Kidney (tissue), 13 donors: ENCODE measurements at regions not wholly inside any gene's neighbourhood (a gene's known extent, or its start where the extent isn't known, plus 50 kb on each side); places are given as distances from the start of the nearest gene placed in this dataset.

Experiments
- DNase-seq, 5 donors: peaks; one replicate each; pipeline ENCODE4 v3.0.0-alpha.2; 2013 to 2020
- FAIRE-seq: peaks from 2 replicates; lab custom pipeline; 2012; peaks lifted over from hg19 to GRCh38; lab: Jason Lieb, UNC
- H3K27ac ChIP-seq, 2 donors: one replicate each; pipeline ENCODE4 v1.7.0; 2013; ENCODE audit warnings: low read depth in 2 of 2, low read length in 2 of 2, inconsistent platforms in 1 of 2
- H3K27me3 ChIP-seq: one replicate; pipeline ENCODE4 v1.7.1; 2013; ENCODE audit warnings: low read length, inconsistent platforms; ENCODE audit not compliant: control insufficient read depth, insufficient read depth
- H3K36me3 ChIP-seq, 3 donors: one replicate each; pipeline versions ENCODE4 v1.7.0 to v1.7.1; 2013; ENCODE audit warnings: low read length in 3 of 3, control low read depth in 1 of 3, inconsistent platforms in 1 of 3; ENCODE audit not compliant: insufficient read depth in 3 of 3, control insufficient read depth in 2 of 3
- H3K4me1 ChIP-seq, 3 donors: one replicate each; pipeline versions ENCODE4 v1.7.0 to v1.7.1; 2013; ENCODE audit warnings: low read length in 3 of 3, inconsistent platforms in 1 of 3, low read depth in 1 of 3; ENCODE audit not compliant: control insufficient read depth in 2 of 3, insufficient read depth in 2 of 3
- H3K4me3 ChIP-seq, 3 donors: one replicate each; pipeline versions ENCODE4 v1.7.0 to v1.8.1; 2013; ENCODE audit warnings: low read length in 3 of 3, control low read depth in 1 of 3, inconsistent platforms in 1 of 3
- H3K9ac ChIP-seq, 3 donors: one replicate each; pipeline versions ENCODE4 v1.7.0 to v1.7.1; 2013; ENCODE audit warnings: low read length in 3 of 3, control low read depth in 1 of 3, inconsistent platforms in 1 of 3
- H3K9me3 ChIP-seq, 3 donors: one replicate each; pipeline versions ENCODE4 v1.7.0 to v1.7.1; 2013; ENCODE audit warnings: low read length in 3 of 3, control low read depth in 1 of 3, inconsistent platforms in 1 of 3; ENCODE audit not compliant: control insufficient read depth in 2 of 3, insufficient read depth in 1 of 3
- intact Hi-C: fragments of 100-400 bp; cut with DNase I; formaldehyde crosslinking; loops from one replicate; pipeline ENCODE4 v1.11.1; 2022
- TF ChIP-seq, protein P1 (sequence below): IDR thresholded peaks from 3 replicates; pipeline ENCODE4 v1.5.1; 2012; ENCODE audit warnings: mild to moderate bottlenecking, moderate library complexity, borderline replicate concordance; ENCODE audit not compliant: insufficient read depth; ENCODE audit errors: extremely low read depth
- donor health status: control.
- donor health status: control.
- donor health status: control.
- donor health status: control.
- donor health status: control.
- donor health status: DM: yes; HTN: yes; CAD: no.
- donor health status: Normal renal cell carcinoma (clear cell type).

DNA sequence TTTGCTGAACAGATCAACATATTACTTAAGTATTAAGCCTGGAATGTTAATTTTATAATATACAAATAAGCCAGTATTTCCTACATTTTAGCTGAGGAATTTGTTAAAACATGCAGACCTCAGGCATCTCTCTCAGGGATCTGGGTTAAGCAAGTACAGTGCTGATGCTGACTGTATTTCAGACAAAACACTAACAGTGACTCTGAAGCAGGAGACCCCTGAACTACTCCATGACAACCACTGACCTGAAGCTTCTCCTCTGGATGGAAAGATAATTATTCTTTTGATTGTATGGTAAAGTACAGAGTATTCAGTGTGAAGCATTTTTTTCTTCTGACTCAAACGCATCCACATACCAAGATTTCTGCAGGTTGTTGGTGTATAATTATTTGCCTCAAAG lies 680.8 kb downstream of the LIG4 start:
- no peaks in the 10 kb centered on the region for H3K36me3 ChIP-seq
- TF ChIP-seq, protein P1, sequence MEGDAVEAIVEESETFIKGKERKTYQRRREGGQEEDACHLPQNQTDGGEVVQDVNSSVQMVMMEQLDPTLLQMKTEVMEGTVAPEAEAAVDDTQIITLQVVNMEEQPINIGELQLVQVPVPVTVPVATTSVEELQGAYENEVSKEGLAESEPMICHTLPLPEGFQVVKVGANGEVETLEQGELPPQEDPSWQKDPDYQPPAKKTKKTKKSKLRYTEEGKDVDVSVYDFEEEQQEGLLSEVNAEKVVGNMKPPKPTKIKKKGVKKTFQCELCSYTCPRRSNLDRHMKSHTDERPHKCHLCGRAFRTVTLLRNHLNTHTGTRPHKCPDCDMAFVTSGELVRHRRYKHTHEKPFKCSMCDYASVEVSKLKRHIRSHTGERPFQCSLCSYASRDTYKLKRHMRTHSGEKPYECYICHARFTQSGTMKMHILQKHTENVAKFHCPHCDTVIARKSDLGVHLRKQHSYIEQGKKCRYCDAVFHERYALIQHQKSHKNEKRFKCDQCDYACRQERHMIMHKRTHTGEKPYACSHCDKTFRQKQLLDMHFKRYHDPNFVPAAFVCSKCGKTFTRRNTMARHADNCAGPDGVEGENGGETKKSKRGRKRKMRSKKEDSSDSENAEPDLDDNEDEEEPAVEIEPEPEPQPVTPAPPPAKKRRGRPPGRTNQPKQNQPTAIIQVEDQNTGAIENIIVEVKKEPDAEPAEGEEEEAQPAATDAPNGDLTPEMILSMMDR = no peak
- no peak for FAIRE-seq
- no peaks in the 10 kb centered on the region for H3K4me1 ChIP-seq
- DNase-seq = no peak
- no peak overlapping the region for H3K4me3 ChIP-seq
- intact Hi-C loops = no loop called here
- no peaks in the 10 kb centered on the region for H3K27me3 ChIP-seq
- H3K9me3 ChIP-seq = no peaks in the 10 kb centered on the region
- H3K9ac ChIP-seq = no peak overlapping the region
- no peak overlapping the region for H3K27ac ChIP-seq

DNA sequence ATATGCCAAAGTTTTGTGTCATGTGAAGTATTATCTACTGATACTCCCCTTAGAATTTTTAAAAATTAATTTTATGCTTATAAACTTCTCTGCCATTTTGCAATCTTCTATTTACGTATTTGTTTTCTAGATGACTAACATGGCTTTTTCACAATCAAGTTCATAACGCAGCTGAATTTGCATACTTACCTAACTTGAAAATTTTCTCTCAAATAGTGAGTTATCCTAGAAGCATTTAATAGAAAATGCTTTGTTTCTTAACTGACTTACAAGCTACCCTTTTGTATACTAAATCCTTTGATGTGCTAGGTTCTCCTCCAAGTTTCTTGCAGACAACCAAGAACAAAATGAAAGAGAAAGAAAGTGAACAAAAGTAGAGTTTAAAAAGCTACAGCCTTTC lies 683.5 kb downstream of the LIG4 start:
- intact Hi-C loops = no loop called here
- FAIRE-seq (no peak), DNase-seq (no peak)
- no peaks in the 10 kb centered on the region for H3K4me1 ChIP-seq
- no peak overlapping the region for H3K27ac ChIP-seq
- H3K9me3 ChIP-seq = no peaks in the 10 kb centered on the region
- no peak overlapping the region for H3K9ac ChIP-seq
- H3K36me3 ChIP-seq = no peaks in the 10 kb centered on the region
- H3K27me3 ChIP-seq = no peaks in the 10 kb centered on the region
- no peak overlapping the region for H3K4me3 ChIP-seq
- TF ChIP-seq, protein P1 = no peak

DNA sequence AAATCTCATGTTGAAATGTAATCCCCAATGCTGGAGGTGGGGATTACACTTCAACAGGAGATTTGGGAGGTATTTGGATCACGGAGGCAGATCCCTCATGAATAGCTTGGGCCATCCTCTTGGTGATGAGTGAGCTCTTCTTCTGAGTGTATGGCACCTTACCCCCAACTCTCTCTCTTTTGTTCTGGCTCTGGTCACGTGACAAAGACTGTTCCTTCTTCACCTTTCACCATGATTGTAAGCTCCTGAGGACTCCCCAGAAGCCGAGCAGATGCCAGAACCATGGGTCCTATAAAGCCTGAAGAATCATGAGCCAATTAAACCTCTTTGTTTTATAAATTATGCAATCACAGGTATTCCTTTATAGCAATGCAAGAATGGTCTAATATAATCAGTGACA lies 684.2 kb downstream of the LIG4 start:
- intact Hi-C loops = no loop called here
- H3K27ac ChIP-seq = no peak overlapping the region
- no peak for DNase-seq
- TF ChIP-seq, protein P1 = no peak
- no peak for FAIRE-seq
- no peak overlapping the region for H3K4me3 ChIP-seq
- H3K9ac ChIP-seq = no peak overlapping the region
- no peaks in the 10 kb centered on the region for H3K4me1 ChIP-seq
- H3K9me3 ChIP-seq = no peaks in the 10 kb centered on the region
- no peaks in the 10 kb centered on the region for H3K36me3 ChIP-seq
- no peaks in the 10 kb centered on the region for H3K27me3 ChIP-seq

DNA sequence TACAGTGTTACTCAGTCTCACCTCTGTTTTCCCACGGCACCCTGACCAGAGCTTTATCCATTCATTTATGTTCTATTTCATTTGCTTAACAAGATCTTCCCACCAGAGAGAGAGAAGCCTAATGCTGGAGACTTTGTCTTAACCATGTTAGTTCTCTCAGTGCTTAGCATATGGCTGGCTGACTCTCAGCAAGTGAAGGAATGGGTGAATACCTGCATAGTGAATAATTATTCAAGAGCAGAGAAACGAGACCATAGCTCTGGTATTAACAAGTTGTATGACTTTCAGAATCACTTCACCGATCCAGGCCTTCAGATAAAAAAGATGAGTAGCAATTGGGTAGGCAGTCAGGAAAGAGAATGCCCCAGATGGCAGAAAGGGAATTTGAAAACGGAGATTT lies 686.3 kb downstream of the LIG4 start:
- no peak for FAIRE-seq
- intact Hi-C loops = no loop called here
- TF ChIP-seq, protein P1 = no peak

More for the DNA sequence above, 686.3 kb downstream of the LIG4 start:
- no peak overlapping the region for H3K4me3 ChIP-seq
- H3K27ac ChIP-seq = no peak overlapping the region
- H3K27me3 ChIP-seq = no peaks in the 10 kb centered on the region
- H3K36me3 ChIP-seq = no peaks in the 10 kb centered on the region
- no peaks in the 10 kb centered on the region for H3K4me1 ChIP-seq
- H3K9me3 ChIP-seq = no peaks in the 10 kb centered on the region
- DNase-seq = no peak
- H3K9ac ChIP-seq = no peak overlapping the region
